ENCODE measurements at regions not wholly inside any gene's neighbourhood (a gene's known extent, or its start where the extent isn't known, plus 50 kb on each side); places are given as distances from the start of the nearest gene placed in this dataset.

GRCh38 chr4:122997463-122998101 lies 75.2 kb upstream of the NUDT6 start:
- Histone ChIP-seq H2AFZ (replicated peaks; ENCODE audit: low read length, poor library complexity) (no peak overlapping the region), H2BK5ac (ENCODE audit: low read depth, low read length, poor library complexity, severe bottlenecking) (no peak overlapping the region), H2BK120ac (ENCODE audit: low read depth, low read length) (no peak overlapping the region), H2BK20ac (ENCODE audit: low read depth, low read length) (no peak overlapping the region), H3K14ac (replicated peaks; ENCODE audit: low read depth, low read length) (no peak overlapping the region), H3K27ac (ENCODE audit: insufficient read depth, low read length) (no peak overlapping the region), H4K8ac (ENCODE audit: low read depth in 2 of 2, low read length in 2 of 2) (no peak overlapping the region), H4K20me1 (ENCODE audit: insufficient read depth, low read length) (no peaks in the 10 kb centered on the region), H3K9ac (ENCODE audit: low read depth, low read length) (no peak overlapping the region), H2AK9ac (replicated peaks; ENCODE audit: low read depth, low read length, poor library complexity) (no peak overlapping the region), H3K36me3 (ENCODE audit: control insufficient read depth, insufficient read depth, low read length) (no peaks in the 10 kb centered on the region), H3K23ac (ENCODE audit: low read depth, low read length) (no peak overlapping the region), H3K4me3 (ENCODE audit: insufficient read depth, low read depth, low read length) (no peak overlapping the region), H3K4me1 (ENCODE audit: control insufficient read depth, insufficient read depth, low read length) (no peaks in the 10 kb centered on the region), H3K9me3 (ENCODE audit: control insufficient read depth, insufficient read depth, low read length) (no peaks in the 10 kb centered on the region), H4K5ac (ENCODE audit: low read depth, low read length) (no peak overlapping the region), H3K4ac (ENCODE audit: low read depth, low read length) (no peak overlapping the region), H2BK15ac (ENCODE audit: low read depth, low read length) (no peak overlapping the region), H2AK5ac (ENCODE audit: low read depth, low read length) (no peak overlapping the region), H4K91ac (ENCODE audit: insufficient read depth, low read depth, low read length) (no peak overlapping the region), H3K27me3 (ENCODE audit: control insufficient read depth, insufficient read depth, low read length) (no peaks in the 10 kb centered on the region), H3K18ac (ENCODE audit: low read depth, low read length) (no peak overlapping the region), H3K4me2 (ENCODE audit: low read depth, low read length) (no peak overlapping the region), H3K56ac (ENCODE audit: extremely low read depth, insufficient read depth, low read length) (no peak overlapping the region), H3K9me1 (ENCODE audit: insufficient read depth, low read length) (no peaks in the 10 kb centered on the region), H3K79me1 (ENCODE audit: low read depth in 1 of 2, low read length in 2 of 2) (no peaks in the 10 kb centered on the region)
- in situ Hi-C loops (cut with MboI; ENCODE audit: low sequenced_read_pairs) (no loop called here), intact Hi-C loops (cut with micrococcal nuclease) (no loop called here), dilution Hi-C loops (cut with HindIII; ENCODE audit: low sequenced_read_pairs, unreplicated experiment) (no loop called here)
- CTCF ChIA-PET = no interaction called here
- DNase-seq (no peak), ATAC-seq (ENCODE audit: low read depth) (no peak)
- TF ChIP-seq CHD1 (IDR thresholded peaks at IDR 0.05; ENCODE audit: low read depth, low read length) (no peak), ELK1 (IDR thresholded peaks at IDR 0.05; ENCODE audit: borderline replicate concordance, low read depth, low read length) (no peak), RAD21 (IDR thresholded peaks at IDR 0.05; ENCODE audit: low read length) (no peak), MAZ (IDR thresholded peaks at IDR 0.05; ENCODE audit: borderline replicate concordance, low read depth, low read length) (no peak), MAFK (IDR thresholded peaks at IDR 0.05; ENCODE audit: low read depth, low read length) (0 out of 2 replicates have a peak, but pooled peaks have one; percentile 14), FOS (IDR thresholded peaks at IDR 0.05; ENCODE audit: low read depth, low read length) (no peak), MXI1 (IDR thresholded peaks at IDR 0.05; ENCODE audit: borderline replicate concordance, low read depth, low read length) (no peak), NFE2L2 (IDR thresholded peaks at IDR 0.05; ENCODE audit: low read depth, low read length) (peak; percentile 75), BHLHE40 (IDR thresholded peaks at IDR 0.05; ENCODE audit: low read depth, low read length) (no peak), CTCF (conservative IDR thresholded peaks at IDR 0.05; ENCODE audit: low read depth, low read length) (no peak)
- TF ChIP-seq, protein P1, sequence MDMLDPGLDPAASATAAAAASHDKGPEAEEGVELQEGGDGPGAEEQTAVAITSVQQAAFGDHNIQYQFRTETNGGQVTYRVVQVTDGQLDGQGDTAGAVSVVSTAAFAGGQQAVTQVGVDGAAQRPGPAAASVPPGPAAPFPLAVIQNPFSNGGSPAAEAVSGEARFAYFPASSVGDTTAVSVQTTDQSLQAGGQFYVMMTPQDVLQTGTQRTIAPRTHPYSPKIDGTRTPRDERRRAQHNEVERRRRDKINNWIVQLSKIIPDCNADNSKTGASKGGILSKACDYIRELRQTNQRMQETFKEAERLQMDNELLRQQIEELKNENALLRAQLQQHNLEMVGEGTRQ (IDR thresholded peaks at IDR 0.05; ENCODE audit: low read depth, low read length) = no peak
- BruUV-seq (replicated peaks) = no TSS peak
- POLR2A ChIA-PET (ENCODE audit: unreplicated experiment) = no interaction called here
- no CpG with 5 or more reads among the region's 2 CpGs for WGBS, 2 experiments (ENCODE audit: extremely low coverage in 2 of 2, insufficient read length in 1 of 2)
